HEK293T (cell line): ENCODE measurements at regions not wholly inside any gene's neighbourhood (a gene's known extent, or its start where the extent isn't known, plus 50 kb on each side); places are given as distances from the start of the nearest gene placed in this dataset.

ENCODE experiments used
- CTCF ChIA-PET: fragments of 350-600 bp; formaldehyde crosslinking; extraction: SDS; loops from one replicate; lab custom pipeline; 2021; ENCODE audit warnings: antibody characterized with exemption, inconsistent platforms; lab: Yijun Ruan, JAX
- POLR2A ChIA-PET: fragments of 350-600 bp; formaldehyde crosslinking; extraction: SDS; loops from one replicate; lab custom pipeline; 2020; ENCODE audit warnings: antibody characterized with exemption, inconsistent platforms; lab: Yijun Ruan, JAX
- DNase-seq: peaks from one replicate; pipeline ENCODE4 v3.0.0; 2012; ENCODE audit warnings: mixed read lengths; ENCODE audit errors: extremely low spot score
- ARNT ChIP-seq: fragments of 450-650 bp; IDR thresholded peaks from 2 replicates; pipeline ENCODE4 v1.6.1; 2017; ENCODE audit warnings: mild to moderate bottlenecking
- BHLHE40 ChIP-seq: fragments of 450-650 bp; IDR thresholded peaks from 2 replicates; pipeline ENCODE4 v1.6.1; 2016; ENCODE audit warnings: mild to moderate bottlenecking, moderate library complexity, borderline replicate concordance
- CTBP1 ChIP-seq: fragments of 450-650 bp; IDR thresholded peaks from 2 replicates; pipeline ENCODE4 v1.6.1; 2016; ENCODE audit warnings: borderline replicate concordance
- ELF4 ChIP-seq: fragments of 450-650 bp; IDR thresholded peaks from 2 replicates; pipeline ENCODE4 v1.6.1; 2017; ENCODE audit warnings: antibody characterized with exemption
- FOXA1 ChIP-seq: fragments of 450-650 bp; IDR thresholded peaks from 2 replicates; pipeline ENCODE4 v1.6.1; 2016; ENCODE audit warnings: mild to moderate bottlenecking
- FOXK2 ChIP-seq: fragments of 450-650 bp; IDR thresholded peaks from 2 replicates; pipeline ENCODE4 v1.6.1; 2016; ENCODE audit warnings: mild to moderate bottlenecking
- FOXM1 ChIP-seq: fragments of 450-650 bp; IDR thresholded peaks from 2 replicates; pipeline ENCODE4 v1.6.1; 2017; ENCODE audit warnings: mild to moderate bottlenecking, borderline replicate concordance
- HDGF ChIP-seq: fragments of 450-650 bp; IDR thresholded peaks from 2 replicates; pipeline ENCODE4 v1.6.1; 2017; ENCODE audit warnings: antibody characterized with exemption, borderline replicate concordance
- L3MBTL2 ChIP-seq: fragments of 450-650 bp; conservative IDR thresholded peaks from 2 replicates; pipeline ENCODE4 v1.6.1; 2016; ENCODE audit warnings: mild to moderate bottlenecking
- LEF1 ChIP-seq: fragments of 450-650 bp; IDR thresholded peaks from 2 replicates; pipeline ENCODE4 v1.6.1; 2017; ENCODE audit warnings: mild to moderate bottlenecking, borderline replicate concordance
- NFRKB ChIP-seq: fragments of 450-650 bp; IDR thresholded peaks from 2 replicates; pipeline ENCODE4 v1.6.1; 2016; ENCODE audit warnings: mild to moderate bottlenecking, moderate library complexity
- SP1 ChIP-seq: fragments of 450-650 bp; IDR thresholded peaks from 2 replicates; pipeline ENCODE4 v1.6.1; 2017
- SUZ12 ChIP-seq: fragments of 450-650 bp; IDR thresholded peaks from 2 replicates; pipeline ENCODE4 v1.6.1; 2016; ENCODE audit warnings: mild to moderate bottlenecking
- TARDBP ChIP-seq: fragments of 450-650 bp; IDR thresholded peaks from 2 replicates; pipeline ENCODE4 v1.6.1; 2016
- ZNF384 ChIP-seq: fragments of 450-650 bp; IDR thresholded peaks from 2 replicates; pipeline ENCODE4 v1.6.1; 2016
- TF ChIP-seq, protein P1 (sequence below): fragments of 450-650 bp; IDR thresholded peaks from 2 replicates; pipeline ENCODE4 v1.6.1; 2016

- TF ChIP-seq L3MBTL2, result no peak
- TF ChIP-seq ZNF384, result no peak
- no peak for TF ChIP-seq CTBP1
- TF ChIP-seq FOXA1, result no peak
- no peak for TF ChIP-seq TARDBP
- TF ChIP-seq HDGF, result no peak
- TF ChIP-seq FOXM1, result no peak
- no peak for TF ChIP-seq FOXK2
- no peak for TF ChIP-seq ELF4
- CTCF ChIA-PET, result no interaction called here
- POLR2A ChIA-PET, result no interaction called here
- no peak for DNase-seq
Measured at GRCh38 chr7:110326966-110327365, 764.0 kb upstream of the LRRN3 start.

DNA sequence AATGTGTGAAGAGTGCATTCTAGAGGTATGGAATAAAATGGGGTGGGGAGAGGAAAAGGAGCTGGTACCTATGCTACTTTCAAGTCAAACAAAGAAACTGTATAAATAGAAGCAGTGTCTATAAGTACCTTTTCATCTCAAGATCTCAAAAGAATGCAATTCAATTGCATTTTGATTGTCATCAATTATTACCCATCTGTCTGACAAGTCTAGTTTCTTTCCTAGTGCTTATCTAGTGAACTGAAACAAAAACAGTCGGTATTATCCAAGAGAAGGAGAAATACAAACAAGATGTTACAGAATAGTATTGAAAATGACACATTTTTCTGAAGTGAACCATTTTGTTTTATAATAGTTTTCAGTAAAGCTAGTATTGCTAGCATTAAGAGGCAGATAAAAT lies 754.5 kb upstream of the LRRN3 start:
- ChIA-PET POLR2A (no interaction called here), CTCF (no interaction called here)
- no peak for DNase-seq
- no peak for TF ChIP-seq ELF4
- TF ChIP-seq FOXA1, result no peak
- TF ChIP-seq, protein P1, sequence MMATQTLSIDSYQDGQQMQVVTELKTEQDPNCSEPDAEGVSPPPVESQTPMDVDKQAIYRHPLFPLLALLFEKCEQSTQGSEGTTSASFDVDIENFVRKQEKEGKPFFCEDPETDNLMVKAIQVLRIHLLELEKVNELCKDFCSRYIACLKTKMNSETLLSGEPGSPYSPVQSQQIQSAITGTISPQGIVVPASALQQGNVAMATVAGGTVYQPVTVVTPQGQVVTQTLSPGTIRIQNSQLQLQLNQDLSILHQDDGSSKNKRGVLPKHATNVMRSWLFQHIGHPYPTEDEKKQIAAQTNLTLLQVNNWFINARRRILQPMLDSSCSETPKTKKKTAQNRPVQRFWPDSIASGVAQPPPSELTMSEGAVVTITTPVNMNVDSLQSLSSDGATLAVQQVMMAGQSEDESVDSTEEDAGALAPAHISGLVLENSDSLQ, result no peak
- no peak for TF ChIP-seq SP1
- no peak for TF ChIP-seq FOXK2
- no peak for TF ChIP-seq FOXM1
- no peak for TF ChIP-seq HDGF

GRCh38 chr7:110337646-110338045 lies 753.3 kb upstream of the LRRN3 start:
- TF ChIP-seq LEF1 (no peak), ARNT (no peak), NFRKB (no peak)
- TF ChIP-seq, protein P1, result no peak
- no peak for DNase-seq
- CTCF ChIA-PET, result no interaction called here
- POLR2A ChIA-PET, result no interaction called here

DNA sequence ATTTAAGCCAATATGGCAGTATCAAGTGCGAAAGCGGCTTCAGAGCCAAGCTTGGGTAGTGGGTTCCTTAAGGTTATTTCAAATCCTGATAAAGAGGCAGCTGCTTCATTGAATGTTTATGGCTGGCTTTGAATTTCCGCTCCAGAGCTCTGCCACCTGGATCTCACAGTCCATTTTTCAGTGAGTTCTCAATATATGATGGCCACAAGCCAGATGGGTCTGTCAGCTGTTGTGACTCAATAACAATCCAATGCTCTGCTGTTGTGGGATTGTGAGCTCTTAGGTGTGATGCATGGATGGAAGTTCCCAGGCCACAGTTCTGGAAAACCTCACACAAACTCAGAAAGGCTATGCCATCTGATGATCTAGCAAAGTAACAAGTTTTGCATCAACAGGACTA lies 743.8 kb upstream of the LRRN3 start:
- POLR2A ChIA-PET, result no interaction called here
- DNase-seq, result no peak
- CTCF ChIA-PET, result no interaction called here
- TF ChIP-seq ARNT, result no peak
- TF ChIP-seq L3MBTL2, result no peak
- TF ChIP-seq, protein P1, result no peak
- no peak for TF ChIP-seq SP1
- no peak for TF ChIP-seq ELF4
- TF ChIP-seq ZNF384, result no peak
- TF ChIP-seq HDGF, result no peak
- no peak for TF ChIP-seq FOXA1
- TF ChIP-seq CTBP1, result no peak

DNA sequence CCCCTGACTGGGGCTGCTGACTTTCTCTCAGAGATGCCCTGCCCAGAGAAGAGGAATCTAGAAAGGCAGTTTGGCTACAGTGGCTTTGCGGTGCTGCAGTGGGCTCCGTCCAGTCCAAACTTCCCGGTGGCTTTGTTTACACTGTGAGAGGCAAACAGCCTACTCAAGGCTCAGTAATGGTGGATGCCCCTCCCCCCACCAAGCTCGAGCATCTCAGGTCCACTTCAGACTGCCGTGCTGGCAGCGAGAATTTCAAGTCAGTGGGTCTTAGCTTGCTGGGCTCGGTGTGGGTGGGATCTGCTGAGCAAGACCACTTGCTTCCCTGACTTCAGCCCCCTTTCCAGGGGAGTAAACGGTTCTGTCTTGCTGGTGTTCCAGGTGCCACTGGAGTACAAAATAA lies 734.5 kb upstream of the LRRN3 start:
- no peak for DNase-seq
- ChIA-PET CTCF (no interaction called here), POLR2A (no interaction called here)
- TF ChIP-seq ZNF384, result no peak
- TF ChIP-seq BHLHE40, result no peak
- TF ChIP-seq CTBP1, result no peak
- TF ChIP-seq FOXA1, result no peak
- no peak for TF ChIP-seq FOXK2
- TF ChIP-seq FOXM1, result no peak
- TF ChIP-seq ELF4, result no peak
- no peak for TF ChIP-seq LEF1
- TF ChIP-seq, protein P1, result no peak
- TF ChIP-seq L3MBTL2, result no peak
- no peak for TF ChIP-seq SUZ12
- no peak for TF ChIP-seq HDGF
- TF ChIP-seq SP1, result no peak

DNA sequence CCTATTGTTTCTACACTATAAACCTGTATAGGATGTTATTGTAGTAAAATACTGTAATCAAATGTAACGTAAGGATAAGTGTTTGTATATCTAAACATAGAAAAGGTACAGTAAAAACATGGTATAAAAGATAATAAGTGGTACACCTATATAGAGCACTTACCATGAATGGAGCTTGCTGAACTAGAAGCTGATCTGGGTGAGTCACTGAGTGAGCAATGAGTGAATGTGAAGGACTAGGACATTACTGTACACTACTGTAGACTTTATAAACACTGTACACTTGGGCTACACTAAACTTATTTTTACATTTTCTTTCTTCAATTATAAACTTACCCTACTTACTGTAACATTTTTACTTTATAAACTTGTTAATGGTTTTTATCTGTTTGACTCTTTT lies 732.9 kb upstream of the LRRN3 start:
- ChIA-PET POLR2A (no interaction called here), CTCF (no interaction called here)
- DNase-seq, result no peak
- TF ChIP-seq, protein P1, result no peak
- TF ChIP-seq SP1 (no peak), FOXA1 (no peak), TARDBP (no peak), SUZ12 (no peak), LEF1 (no peak), BHLHE40 (no peak), HDGF (no peak), FOXK2 (no peak), NFRKB (no peak), FOXM1 (no peak), ELF4 (no peak), ZNF384 (no peak), L3MBTL2 (no peak), ARNT (no peak), CTBP1 (no peak)
